GM21515 (cell line): ENCODE measurements at regions not wholly inside any gene's neighbourhood (a gene's known extent, or its start where the extent isn't known, plus 50 kb on each side); places are given as distances from the start of the nearest gene placed in this dataset.

Experiments used
- ATAC-seq: cut with Tn5 transposase; IDR thresholded peaks from one replicate; pipeline ENCODE4 v1.9.1; 2021; ENCODE audit not compliant: unreplicated experiment

DNA sequence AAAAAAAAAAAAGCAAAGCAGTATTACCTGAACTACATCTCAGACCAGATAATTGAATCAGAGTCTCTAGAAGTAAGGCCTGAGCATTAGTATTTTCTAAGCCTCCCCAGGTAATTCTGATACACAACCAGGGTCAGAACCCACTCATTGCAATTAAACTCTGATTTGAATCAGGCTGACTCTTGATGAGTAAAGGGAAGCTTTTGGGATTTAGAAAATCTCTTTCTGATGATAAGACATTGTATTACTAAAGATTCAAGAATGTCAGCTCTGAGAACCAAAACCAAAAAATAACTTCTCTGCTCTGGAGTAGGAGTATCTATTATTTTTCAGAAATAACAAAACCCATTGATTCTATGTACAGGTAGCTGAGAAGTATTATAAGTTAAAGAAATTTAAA, 100.1 kb upstream of the COL21A1 start:
- ATAC-seq, result no peak

DNA sequence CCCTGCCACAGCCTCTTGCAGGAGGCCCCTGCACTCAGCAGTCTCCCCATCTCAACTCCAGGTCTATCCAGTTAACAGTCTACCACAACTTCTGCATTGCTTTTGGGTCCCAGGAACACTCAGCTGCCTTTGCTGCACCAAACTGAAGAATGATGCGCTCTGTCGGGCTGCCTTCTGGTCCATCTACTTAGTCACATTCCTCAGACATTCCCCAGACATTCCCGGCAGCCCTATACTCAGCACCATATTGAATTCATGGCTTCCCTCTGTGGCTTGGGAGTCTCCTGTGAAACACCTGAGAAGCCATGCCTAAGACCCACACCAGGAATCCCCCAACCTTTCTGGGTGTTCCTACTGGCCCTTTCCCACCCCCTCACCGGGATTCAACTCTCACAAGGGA, 99.6 kb upstream of the COL21A1 start:
- no peak for ATAC-seq

DNA sequence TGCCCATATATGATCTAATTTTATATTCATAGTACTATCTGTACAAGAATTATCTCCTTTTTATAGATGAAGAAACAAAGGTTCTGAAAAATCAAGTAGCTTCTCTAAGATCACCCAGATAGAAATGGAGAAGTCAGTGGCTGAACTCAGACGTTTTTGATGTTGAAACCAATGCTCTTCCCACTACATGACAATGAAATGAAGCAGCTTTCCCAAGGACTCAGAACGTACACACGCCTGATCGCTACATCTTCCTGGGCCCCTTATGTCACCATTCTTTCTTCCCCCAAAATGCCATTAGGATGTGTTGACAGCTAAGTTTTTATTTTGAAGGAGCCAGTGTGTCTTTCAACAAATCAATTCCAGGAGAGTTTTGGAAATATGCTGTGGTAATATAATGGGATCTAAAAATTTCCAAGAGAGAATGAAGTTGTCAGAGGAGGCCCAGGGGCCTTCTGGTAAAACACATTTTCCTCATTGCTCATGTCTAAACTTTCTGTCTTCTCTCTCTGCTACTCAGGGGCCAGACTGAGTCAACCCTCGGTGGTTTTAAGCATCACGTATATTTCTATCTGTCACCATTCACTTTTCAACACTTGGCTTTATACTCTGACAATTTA, 98.1 kb upstream of the COL21A1 start:
- ATAC-seq, result no peak

DNA sequence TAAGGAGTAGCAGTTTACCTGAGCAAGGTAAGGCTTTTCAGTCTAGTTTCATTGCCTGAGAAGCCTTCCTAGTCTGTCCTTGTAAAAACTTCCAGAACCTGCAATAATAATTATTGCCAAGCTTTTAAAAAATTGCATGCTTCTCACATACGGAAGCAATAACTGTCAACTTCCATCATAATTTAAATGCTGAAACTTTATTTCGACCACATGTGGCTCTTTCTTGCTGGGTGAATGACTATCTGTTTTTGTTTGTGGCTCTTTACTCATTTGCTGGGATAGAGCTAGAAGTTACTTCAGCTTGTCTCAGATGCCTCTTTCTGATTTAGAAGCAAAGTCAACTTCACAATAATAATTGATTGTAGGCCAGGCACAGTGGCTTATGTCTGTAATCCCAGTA, 95.9 kb upstream of the COL21A1 start:
- ATAC-seq, result no peak

DNA sequence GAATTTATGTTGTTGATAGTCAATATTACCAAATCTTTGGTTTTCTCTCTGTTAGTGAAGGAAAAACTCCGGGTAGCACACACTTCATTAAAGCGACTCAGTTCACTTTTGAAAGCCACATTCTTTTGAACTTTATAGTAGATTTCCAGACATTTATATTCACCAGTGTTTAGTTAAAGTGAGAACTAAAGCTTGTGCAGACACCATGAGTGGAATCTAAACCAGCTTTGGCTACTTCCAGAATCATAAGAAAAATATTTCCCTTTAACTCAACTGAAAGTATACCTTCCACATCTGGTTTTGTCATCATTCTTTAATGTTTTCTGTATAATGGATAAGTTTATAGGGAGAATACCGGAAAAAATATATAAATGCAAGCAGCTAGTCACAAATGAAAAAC, 92.1 kb upstream of the COL21A1 start:
- no peak for ATAC-seq

DNA sequence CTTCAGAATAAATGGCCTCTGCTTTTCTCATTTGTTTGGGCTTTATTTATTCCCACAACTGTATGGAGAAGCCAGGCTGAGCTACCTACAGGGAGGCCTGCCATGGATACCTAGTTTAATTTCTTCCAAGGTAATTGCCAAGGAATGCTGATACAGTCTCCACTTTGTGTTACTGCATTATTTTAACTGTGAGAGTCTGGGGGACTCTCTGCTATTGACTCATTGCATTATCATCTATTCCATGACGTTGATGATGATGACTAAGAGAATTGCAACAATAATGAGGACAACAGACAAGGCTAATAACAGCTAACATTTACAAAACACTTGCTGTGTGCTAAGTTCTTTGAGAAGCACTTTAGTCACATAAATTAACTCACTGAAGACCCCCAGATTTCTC, 88.3 kb upstream of the COL21A1 start:
- ATAC-seq, result no peak

DNA sequence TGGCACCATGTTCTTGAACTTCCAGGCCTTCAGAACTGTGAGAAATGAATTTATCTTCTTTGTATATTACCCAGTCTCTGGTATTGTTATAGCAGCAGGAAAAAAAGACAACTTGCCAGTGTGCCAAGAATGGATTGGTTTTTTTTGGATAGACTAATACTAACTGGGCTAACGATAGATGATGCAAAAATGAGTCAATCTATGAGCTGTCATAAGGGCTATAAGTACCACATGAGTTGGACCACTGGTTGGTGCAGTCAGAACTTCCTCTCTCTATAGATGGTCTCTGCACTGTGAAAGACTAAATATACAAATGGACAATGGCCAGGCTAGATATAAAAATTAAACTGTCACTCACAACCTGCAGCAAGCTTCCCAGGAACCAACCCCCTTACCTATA, 87.6 kb upstream of the COL21A1 start:
- ATAC-seq, result no peak

DNA sequence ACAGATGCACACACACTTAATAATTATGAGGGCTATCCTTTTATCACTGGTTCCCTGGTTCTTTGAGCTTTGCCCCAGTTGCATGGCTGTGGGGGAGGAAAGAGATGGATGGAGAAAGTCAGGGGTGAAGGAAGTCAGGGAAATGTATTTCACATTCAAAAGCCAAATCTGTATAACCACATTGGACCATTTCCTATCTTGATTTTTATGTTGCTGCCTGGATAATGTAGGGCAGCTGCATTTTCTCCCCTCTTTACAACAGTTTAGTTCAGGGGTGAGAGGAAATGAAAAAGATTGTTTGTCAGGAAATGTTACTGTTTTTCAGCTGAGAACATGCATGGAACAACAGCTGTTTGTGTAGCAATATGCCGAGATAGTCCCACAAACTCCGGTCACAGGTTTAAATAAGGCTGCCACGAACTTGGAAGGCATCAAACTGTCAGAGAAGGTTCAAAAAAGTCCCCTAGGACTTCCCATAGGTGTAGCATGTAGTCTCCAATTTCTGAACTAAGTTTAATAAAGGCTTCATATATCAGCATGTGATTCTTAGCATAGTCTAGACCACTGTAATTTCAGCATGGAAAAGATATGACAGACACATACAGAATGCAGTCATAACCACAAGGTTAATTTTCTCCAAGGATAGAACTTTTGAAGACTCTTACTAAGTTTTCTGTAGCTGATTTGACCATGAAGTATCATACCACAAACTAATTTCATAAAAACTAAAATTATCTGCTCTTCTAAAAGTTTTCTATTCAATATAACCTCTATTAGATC, 82.1 kb upstream of the COL21A1 start:
- ATAC-seq, result no peak

DNA sequence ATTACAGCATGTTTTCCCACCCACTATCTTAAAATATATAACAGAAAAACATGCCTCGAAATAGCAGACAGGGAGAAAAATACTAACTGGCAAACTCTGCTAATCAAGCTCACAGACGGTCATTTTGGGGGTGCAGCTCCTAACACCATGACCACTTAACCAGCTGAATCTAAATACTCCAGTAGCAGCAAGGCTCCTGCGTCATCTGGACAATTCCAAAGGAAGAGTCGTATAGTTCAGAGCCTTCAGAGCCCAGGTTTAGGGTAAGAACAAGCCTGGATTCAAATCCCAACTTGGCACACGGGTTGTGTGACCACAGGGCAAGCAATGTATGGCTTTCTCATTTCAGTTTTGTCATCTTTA, 81.3 kb upstream of the COL21A1 start:
- no peak for ATAC-seq

DNA sequence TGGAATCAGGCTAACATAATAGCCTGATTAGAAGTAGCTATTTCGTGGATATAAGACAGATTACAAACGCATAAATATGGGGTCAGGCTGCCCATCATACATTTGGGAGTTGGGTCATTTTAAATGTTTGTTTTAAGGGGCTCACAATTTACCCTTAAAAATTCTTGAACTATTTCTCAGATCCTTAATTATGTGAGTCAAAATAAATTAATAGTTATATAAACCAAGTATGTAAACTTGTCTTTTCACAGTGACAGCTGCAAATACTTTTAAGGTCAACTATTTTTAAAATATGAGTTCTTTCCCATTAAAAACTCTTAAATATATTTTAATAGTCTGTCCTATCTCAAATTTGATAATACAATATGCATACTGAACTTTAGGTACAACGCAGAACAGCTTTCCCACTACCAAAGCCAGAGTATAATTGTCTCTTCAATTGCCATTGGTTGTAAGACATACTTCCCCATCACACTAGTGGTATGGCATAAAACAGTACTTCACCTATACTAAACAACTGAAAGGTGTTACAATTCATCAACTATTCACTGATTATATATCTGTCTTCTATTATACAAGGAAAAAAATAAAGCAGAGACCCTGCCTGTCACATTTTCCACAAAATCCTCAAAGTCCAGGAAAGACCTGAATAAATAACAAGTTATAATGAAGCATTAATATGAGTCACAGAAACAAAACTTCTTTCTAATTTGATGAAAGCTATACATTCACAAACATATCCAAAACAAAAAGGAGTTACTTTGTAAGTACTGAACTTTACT, 80.8 kb upstream of the COL21A1 start:
- no peak for ATAC-seq

DNA sequence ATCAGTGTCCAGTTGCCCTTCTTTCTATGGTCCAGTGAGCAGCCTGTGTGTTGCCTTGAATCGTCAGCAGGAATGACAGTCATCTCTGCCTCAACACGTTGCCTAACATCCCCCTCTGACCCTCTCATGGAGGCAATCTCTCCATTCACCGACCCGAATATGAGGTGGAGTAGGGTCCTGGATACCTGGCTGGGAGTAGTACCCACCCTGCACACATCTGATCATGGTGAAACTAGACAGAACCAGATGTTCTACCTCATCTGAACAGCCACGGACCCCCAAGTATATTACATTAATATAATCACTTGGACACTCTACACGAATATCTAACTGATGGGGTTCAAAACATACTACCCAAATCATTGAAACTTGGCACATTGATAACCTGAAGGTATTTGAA, 77.0 kb upstream of the COL21A1 start:
- ATAC-seq, result no peak

DNA sequence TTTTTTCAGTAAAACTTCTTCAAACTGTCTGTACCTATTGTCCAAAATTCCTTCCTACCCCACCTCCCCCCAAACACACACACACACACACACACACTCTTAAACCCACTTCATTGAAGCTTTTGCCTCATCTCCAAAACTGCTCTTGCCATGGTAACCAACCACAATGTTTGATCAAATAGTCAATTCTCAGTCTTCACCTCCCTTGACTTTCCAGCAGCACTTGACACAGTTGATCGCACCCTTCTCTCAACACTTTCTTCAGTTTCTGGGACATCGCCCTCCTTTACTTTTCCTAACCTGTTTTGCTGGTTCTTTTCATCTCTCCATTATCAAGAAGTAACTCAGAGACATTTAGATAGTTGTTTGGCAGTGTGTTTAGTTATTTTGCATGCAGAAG, 71.5 kb upstream of the COL21A1 start:
- ATAC-seq, result no peak

DNA sequence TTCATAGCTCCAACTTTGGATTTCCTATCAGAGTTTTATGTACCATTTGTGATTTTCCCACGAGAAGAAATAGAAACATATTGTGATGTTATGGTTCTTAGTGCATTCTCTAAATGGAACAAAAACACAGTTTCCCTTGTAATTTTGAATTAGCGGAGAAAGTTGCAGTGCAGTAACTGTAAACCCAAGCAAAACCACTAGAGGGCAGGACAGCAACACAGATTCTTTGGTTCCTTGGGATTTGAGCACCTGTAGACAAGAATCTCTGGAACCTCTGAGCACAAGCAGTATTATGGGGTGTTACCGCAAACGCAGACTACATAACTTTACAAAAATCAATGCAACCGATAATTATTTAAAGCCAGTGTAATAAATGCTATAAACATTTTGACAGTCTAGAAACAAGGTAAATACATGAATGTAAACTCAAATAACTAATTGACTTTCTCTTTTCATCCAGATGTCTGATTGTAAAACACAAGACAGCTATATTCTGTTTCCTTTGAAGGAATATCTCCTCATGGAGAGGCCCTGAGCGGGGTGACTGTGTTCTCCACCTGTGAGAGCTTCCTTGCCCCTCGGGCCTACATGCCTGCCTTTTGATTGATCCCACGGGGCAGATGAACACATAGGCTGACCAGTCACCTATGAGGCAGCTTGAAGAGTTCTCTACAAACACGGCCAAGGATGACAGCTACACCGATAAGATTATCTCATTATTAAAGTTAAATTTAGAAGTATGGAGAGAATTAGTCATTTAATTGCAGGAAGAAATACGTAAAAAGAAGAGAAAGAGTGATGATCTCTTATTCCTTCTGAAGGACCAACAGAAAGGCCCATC, 67.5 kb upstream of the COL21A1 start:
- ATAC-seq, result no peak

DNA sequence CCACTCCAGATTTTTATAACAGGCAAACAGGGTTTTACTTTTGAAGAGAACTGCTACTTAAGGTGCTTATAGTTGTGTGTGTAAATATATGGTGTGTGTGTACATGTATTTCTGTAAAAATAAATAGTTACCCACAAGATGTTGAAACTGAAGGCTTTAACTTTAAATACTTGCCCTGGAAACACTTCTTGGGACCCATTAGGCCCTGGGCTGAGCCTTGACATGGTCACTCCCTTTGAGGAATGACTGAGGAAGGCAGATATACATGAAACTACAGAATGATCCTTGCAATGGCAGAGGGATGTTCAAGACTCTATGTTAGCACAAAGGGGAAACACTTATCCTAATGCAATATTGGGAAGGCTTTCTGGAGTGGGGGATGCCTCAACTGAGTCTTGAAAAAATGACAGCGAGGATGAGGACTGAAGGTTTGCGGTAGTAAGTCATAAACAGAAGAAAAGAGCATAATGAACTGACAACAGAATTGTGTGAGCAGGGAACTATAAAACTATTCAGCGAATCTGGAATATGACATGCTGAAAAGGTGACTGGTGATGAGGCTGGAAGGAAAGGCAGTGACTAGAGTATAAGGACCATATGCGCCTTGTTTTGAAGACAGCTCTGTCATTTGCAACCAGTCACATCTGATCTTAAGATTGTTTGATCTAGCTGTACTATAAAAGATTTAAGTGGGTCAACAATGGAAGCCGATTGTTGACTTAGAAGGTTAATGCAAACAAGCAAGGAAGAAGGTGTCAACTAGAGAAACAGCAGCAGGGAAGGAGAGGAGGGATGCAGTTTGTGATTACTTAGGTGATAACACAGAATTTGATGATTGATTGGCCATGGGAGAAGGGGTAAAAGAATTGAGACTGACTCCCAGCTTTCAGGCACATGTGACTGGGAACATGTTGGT, 64.4 kb upstream of the COL21A1 start:
- ATAC-seq, result no peak

DNA sequence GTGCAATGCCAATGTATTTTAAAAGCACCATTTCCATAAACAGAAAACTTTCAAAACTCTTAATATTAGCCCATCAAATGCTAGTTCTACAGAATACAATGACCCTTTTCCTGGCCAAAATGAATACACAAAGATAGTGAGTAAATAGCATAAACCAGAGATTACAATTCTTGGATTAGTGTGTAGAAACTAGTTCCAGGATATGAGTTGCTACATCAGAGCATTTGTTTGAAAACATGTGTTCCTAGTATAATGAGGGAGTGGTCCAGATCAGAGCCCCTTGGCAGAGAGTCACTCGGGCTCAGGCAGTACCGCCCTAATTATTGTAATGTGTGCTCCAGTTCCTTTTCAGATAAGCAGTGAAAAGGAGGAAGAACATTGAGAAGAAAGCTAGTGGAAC, 63.7 kb upstream of the COL21A1 start:
- no peak for ATAC-seq

DNA sequence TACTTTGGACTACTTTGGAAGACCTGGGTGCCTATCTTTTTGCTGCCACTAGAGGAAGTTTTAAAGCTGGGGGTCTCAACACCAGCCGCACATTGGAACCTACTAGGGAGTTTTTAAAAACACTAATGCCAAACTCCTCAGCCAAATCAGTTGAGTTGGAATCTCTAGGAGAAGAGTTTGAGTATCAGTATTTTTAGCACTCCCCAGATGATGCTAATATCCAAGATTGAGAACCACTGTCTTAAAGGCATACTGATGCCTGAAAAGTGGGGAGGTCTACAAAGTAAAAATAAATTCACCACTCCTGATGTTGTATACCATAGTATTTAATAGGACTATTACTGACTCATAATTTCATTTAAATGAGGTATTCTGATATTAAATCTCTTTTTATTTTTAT, 62.9 kb upstream of the COL21A1 start:
- no peak for ATAC-seq

DNA sequence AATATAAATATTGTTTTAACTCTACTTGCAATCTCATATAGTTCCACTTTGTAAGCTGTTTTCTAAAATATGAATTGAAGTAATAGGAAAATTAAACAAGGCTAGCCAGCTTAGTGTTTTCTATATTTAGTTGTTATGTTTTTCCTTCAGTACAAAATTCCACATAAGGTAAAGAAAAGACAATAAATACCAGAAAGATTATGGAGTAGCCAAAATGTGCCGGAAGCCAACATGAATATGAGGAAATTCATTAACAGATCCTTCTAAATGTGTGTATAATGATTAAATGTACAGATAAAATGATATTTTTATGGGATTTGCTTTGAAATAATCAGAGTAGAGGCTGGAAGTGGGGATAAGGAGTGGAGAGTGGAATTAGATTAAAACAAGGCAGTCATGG, 52.5 kb upstream of the COL21A1 start:
- no peak for ATAC-seq

DNA sequence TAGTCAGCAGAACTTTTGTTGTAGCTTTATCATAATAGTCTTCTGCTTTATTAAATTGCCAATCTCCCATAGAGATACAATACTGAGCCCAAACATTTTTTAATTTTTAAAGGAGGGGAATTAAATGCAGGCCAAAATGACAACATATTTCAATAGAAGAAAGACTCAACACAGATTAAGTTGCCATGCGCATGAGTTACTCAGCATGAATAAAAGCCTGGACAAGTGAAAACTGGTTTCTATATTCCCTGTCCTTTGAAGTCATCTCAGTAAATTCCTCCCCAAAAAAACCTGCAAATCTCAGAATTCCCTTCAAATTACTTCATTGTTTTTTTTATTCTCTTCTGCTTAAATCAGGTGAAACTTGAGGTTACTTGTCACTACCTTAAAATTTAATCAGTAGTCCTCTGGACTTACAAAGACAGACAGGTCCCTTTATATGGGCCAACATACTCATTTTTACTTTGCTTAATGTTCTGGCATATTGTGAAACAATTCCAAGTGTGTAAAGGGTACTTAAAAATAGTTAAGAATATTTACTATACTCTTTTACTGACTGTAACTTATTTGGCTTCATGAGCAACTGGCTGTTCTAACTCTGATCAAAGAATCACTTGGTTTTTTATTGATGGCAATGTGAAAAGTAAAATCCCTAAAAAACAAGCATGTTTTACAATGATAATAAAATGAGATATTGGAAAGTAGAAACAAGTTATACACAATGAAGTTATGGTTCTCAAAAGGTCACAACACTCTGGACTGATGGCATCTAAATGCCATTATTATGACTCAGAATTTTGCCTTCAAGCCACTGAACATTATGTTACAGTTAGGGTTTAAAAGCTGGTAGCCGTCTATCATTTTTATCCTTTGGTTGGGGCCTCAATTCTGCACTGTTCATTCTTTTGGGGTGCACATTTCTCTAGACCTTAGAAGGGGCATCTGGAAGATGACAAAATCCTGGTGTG, 49.9 kb upstream of the COL21A1 start:
- ATAC-seq, result no peak
